ENCODE measurements at regions not wholly inside any gene's neighbourhood (a gene's known extent, or its start where the extent isn't known, plus 50 kb on each side); places are given as distances from the start of the nearest gene placed in this dataset.
"Not testable (repeated sequence)": the region's sequence is repeated elsewhere in the genome, so short reads cannot be mapped to it uniquely, and the experiment has no call there.

GRCh38 chr17:13204607-13205237 is 186.9 kb upstream of the ELAC2 start:
- no peak for DNase-seq

GRCh38 chr17:13202835-13203234 is 185.0 kb upstream of the ELAC2 start:
- DNase-seq: no peak

GRCh38 chr17:13200671-13201070 is 182.8 kb upstream of the ELAC2 start:
- no peak for DNase-seq

- no peak for DNase-seq
Observed at GRCh38 chr17:13199425-13199824, 181.6 kb upstream of the ELAC2 start.

- no peak for DNase-seq
Observed at GRCh38 chr17:13197586-13197985, 179.8 kb upstream of the ELAC2 start.

GRCh38 chr17:13194887-13195286 is 177.1 kb upstream of the ELAC2 start:
- no peak for DNase-seq

- no peak for DNase-seq
Observed at GRCh38 chr17:13182854-13183253, 165.0 kb upstream of the ELAC2 start.

GRCh38 chr17:13182450-13182849 is 164.6 kb upstream of the ELAC2 start:
- DNase-seq: no peak

GRCh38 chr17:13181683-13182082 is 163.9 kb upstream of the ELAC2 start:
- DNase-seq: no peak

GRCh38 chr17:13176436-13176835 is 158.6 kb upstream of the ELAC2 start:
- no peak for DNase-seq

GRCh38 chr17:13171790-13172189 is 154.0 kb upstream of the ELAC2 start:
- no peak for DNase-seq

- DNase-seq: no peak
Observed at GRCh38 chr17:13162361-13162760, 144.5 kb upstream of the ELAC2 start.

GRCh38 chr17:13160790-13161189 is 143.0 kb upstream of the ELAC2 start:
- DNase-seq: no peak

- no peak for DNase-seq
Observed at GRCh38 chr17:13160296-13160695, 142.5 kb upstream of the ELAC2 start.

GRCh38 chr17:13158494-13159240 is 140.8 kb upstream of the ELAC2 start:
- no peak for DNase-seq

GRCh38 chr17:13157656-13158055 is 139.8 kb upstream of the ELAC2 start:
- DNase-seq: no peak

- DNase-seq: no peak
Observed at GRCh38 chr17:13154930-13155329, 137.1 kb upstream of the ELAC2 start.

GRCh38 chr17:13154398-13154797 is 136.6 kb upstream of the ELAC2 start:
- DNase-seq: no peak

- no peak for DNase-seq
Observed at GRCh38 chr17:13153036-13153435, 135.2 kb upstream of the ELAC2 start.

GRCh38 chr17:13152501-13152900 is 134.7 kb upstream of the ELAC2 start:
- no peak for DNase-seq

- not testable (repeated sequence) for DNase-seq
Observed at GRCh38 chr17:13150738-13151137, 132.9 kb upstream of the ELAC2 start.

GRCh38 chr17:13143001-13143400 is 125.2 kb upstream of the ELAC2 start:
- DNase-seq: no peak

GRCh38 chr17:13140750-13141149 is 122.9 kb upstream of the ELAC2 start:
- no peak for DNase-seq

GRCh38 chr17:13135506-13135905 is 117.7 kb upstream of the ELAC2 start:
- no peak for DNase-seq

- no peak for DNase-seq
Observed at GRCh38 chr17:13134076-13134475, 116.2 kb upstream of the ELAC2 start.

Measured in SW 1271 (cell line).